Smooth muscle cell (in vitro differentiated cells): ENCODE measurements at regions not wholly inside any gene's neighbourhood (a gene's known extent, or its start where the extent isn't known, plus 50 kb on each side); places are given as distances from the start of the nearest gene placed in this dataset.
"Not testable (repeated sequence)": the region's sequence is repeated elsewhere in the genome, so short reads cannot be mapped to it uniquely, and the experiment has no call there.

Experiments used
- DNase-seq: peaks from one replicate; lab custom pipeline; 2025; ENCODE audit not compliant: unreplicated experiment; lab: John Stamatoyannopoulos, UW
- H2AFZ ChIP-seq: fragments of 200-600 bp; sonication (generic); 2 replicates; pipeline ENCODE4 v1.6.0; 2016; ENCODE audit warnings: antibody characterized with exemption, low read depth, mild to moderate bottlenecking
- H3F3A ChIP-seq: fragments of 200-600 bp; sonication (generic); 2 replicates; pipeline ENCODE4 v1.6.0; 2017; ENCODE audit warnings: antibody characterized with exemption, low read depth
- H3K27ac ChIP-seq: fragments of 200-600 bp; sonication (generic); 2 replicates; pipeline ENCODE4 v1.5.1; 2016; ENCODE audit warnings: low read depth, mild to moderate bottlenecking
- H3K27me3 ChIP-seq: fragments of 200-600 bp; sonication (generic); 2 replicates; pipeline ENCODE4 v1.6.1; 2016; ENCODE audit warnings: low read depth, mild to moderate bottlenecking
- H3K36me3 ChIP-seq: fragments of 200-600 bp; sonication (generic); 2 replicates; pipeline ENCODE4 v1.5.1; 2016; ENCODE audit warnings: low read depth
- H3K4me1 ChIP-seq: fragments of 200-600 bp; sonication (generic); 2 replicates; pipeline ENCODE4 v1.5.1; 2016; ENCODE audit warnings: low read depth
- H3K4me2 ChIP-seq: fragments of 200-600 bp; sonication (generic); 2 replicates; pipeline ENCODE4 v1.6.0; 2016; ENCODE audit warnings: mild to moderate bottlenecking
- H3K4me3 ChIP-seq: fragments of 200-600 bp; sonication (generic); 2 replicates; pipeline ENCODE4 v1.5.1; 2016; ENCODE audit warnings: mild to moderate bottlenecking
- H3K79me2 ChIP-seq: fragments of 200-600 bp; sonication (generic); 2 replicates; pipeline ENCODE4 v1.6.0; 2016; ENCODE audit warnings: low read depth, mild to moderate bottlenecking
- H3K9ac ChIP-seq: fragments of 200-600 bp; sonication (generic); 2 replicates; pipeline ENCODE4 v1.6.0; 2016; ENCODE audit warnings: low read depth
- H3K9me3 ChIP-seq: fragments of 200-600 bp; sonication (generic); replicated peaks from 2 replicates; pipeline ENCODE4 v1.5.1; 2016; ENCODE audit warnings: low read depth
- H4K20me1 ChIP-seq: fragments of 200-600 bp; sonication (generic); 2 replicates; pipeline ENCODE4 v1.6.0; 2016; ENCODE audit warnings: low read depth
- WGBS: methylation state at CpG from one replicate; pipeline ENCODE4 v1.1.7; 2016; ENCODE audit warnings: low lambda C conversion rate; 5-methylcytosine and 5-hydroxymethylcytosine counted together
- TF ChIP-seq, protein P1 (sequence below): fragments of 200-600 bp; sonication (generic); IDR thresholded peaks from 2 replicates; pipeline ENCODE4 v1.5.1; 2017; ENCODE audit warnings: borderline replicate concordance, mild to moderate bottlenecking, antibody characterized with exemption; ENCODE audit not compliant: insufficient read depth, poor library complexity, severe bottlenecking

DNA sequence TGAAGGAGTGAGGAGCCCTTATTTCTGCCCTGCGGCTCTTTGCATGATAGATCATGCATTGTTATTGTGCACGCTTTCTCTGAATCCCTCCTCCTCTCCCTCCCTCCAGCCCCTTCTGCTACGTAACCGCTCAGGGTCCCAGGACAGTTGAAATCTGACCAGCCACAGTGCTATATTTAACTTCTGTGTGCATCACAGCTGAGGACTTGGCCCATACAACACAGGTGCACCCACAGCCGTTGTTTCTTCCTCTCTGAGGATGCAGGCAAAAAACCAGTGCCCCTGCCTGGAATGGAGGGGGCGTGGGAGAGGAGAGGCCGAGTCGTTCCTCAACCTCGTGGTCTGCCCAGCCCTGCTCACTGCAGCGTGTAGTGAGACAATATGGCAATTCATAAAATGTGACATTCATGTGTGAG is 335.6 kb upstream of the CLINT1 start:
- TF ChIP-seq, protein P1, sequence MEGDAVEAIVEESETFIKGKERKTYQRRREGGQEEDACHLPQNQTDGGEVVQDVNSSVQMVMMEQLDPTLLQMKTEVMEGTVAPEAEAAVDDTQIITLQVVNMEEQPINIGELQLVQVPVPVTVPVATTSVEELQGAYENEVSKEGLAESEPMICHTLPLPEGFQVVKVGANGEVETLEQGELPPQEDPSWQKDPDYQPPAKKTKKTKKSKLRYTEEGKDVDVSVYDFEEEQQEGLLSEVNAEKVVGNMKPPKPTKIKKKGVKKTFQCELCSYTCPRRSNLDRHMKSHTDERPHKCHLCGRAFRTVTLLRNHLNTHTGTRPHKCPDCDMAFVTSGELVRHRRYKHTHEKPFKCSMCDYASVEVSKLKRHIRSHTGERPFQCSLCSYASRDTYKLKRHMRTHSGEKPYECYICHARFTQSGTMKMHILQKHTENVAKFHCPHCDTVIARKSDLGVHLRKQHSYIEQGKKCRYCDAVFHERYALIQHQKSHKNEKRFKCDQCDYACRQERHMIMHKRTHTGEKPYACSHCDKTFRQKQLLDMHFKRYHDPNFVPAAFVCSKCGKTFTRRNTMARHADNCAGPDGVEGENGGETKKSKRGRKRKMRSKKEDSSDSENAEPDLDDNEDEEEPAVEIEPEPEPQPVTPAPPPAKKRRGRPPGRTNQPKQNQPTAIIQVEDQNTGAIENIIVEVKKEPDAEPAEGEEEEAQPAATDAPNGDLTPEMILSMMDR: no peak
- Histone ChIP-seq H4K20me1 (no peaks in the 10 kb centered on the region), H3K36me3 (no peaks in the 10 kb centered on the region), H2AFZ (no peak overlapping the region), H3K27ac (no peak overlapping the region), H3K9ac (no peak overlapping the region), H3K4me1 (no peaks in the 10 kb centered on the region), H3K9me3 (no peaks in the 10 kb centered on the region), H3K27me3 (peaks cover 4% of the 10 kb centered on the region), H3K4me2 (no peak overlapping the region), H3K4me3 (no peak overlapping the region), H3F3A (no peaks in the 10 kb centered on the region), H3K79me2 (no peaks in the 10 kb centered on the region)
- no peak for DNase-seq
- WGBS: 80% methylated on average over 10 of the region's 10 CpGs

DNA sequence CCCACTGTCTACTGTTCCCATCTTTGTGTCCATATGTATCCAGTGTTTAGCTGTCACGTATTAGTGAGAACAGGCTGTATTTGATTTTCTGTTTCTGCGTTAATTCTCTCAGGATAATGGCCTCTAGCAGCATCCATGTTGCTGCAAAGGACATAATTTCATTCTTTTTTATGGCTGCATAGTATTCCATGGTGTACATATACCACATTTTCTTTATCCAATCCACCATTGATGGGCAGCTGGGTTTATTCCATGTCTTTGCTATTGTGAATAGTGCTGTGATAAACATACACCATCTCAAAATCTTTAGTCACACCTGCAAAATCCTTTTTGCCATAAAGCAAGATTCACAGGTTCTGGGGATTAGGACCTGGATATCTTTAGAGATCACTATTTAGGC is 334.4 kb upstream of the CLINT1 start:
- H2AFZ ChIP-seq, H3K4me2 ChIP-seq, H3F3A ChIP-seq, H3K9me3 ChIP-seq, H3K4me1 ChIP-seq, H3K27ac ChIP-seq, DNase-seq, H3K79me2 ChIP-seq, H3K9ac ChIP-seq, H3K27me3 ChIP-seq, H3K4me3 ChIP-seq, H3K36me3 ChIP-seq, H4K20me1 ChIP-seq: not testable (repeated sequence)
- 88% methylated on average over 2 of the region's 2 CpGs for WGBS

DNA sequence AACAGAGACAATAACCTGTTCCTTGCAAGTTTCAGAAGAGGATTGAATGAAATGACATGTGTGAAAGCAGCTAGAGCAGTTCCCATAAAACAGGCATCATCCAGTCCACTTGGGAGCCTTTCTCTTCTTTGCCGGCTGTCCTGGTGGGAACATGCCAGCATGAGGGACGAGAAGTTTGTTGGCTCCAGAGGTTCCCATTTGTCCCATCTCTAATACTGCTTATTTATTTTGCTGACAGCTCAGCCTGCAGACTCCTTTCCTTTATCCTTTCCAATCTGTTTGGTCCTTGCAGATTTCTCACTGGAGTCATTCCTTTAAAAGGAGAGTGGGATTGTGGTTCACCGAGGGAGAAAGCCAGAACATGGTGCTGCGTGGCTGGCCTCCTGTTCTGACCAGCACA is 321.5 kb upstream of the CLINT1 start:
- H3K4me1 ChIP-seq: peaks cover 14% of the 10 kb centered on the region
- H4K20me1 ChIP-seq: no peaks in the 10 kb centered on the region
- TF ChIP-seq, protein P1: no peak
- no peak overlapping the region for H2AFZ ChIP-seq
- H3K4me3 ChIP-seq: no peak overlapping the region
- no peak overlapping the region for H3K4me2 ChIP-seq
- H3K79me2 ChIP-seq: no peaks in the 10 kb centered on the region
- H3K36me3 ChIP-seq: no peaks in the 10 kb centered on the region
- no peaks in the 10 kb centered on the region for H3K27me3 ChIP-seq
- no peaks in the 10 kb centered on the region for H3K9me3 ChIP-seq
- no peak for DNase-seq
- H3K27ac ChIP-seq: no peak overlapping the region
- H3F3A ChIP-seq: no peaks in the 10 kb centered on the region
- 91% methylated on average over 4 of the region's 4 CpGs for WGBS
- no peak overlapping the region for H3K9ac ChIP-seq

DNA sequence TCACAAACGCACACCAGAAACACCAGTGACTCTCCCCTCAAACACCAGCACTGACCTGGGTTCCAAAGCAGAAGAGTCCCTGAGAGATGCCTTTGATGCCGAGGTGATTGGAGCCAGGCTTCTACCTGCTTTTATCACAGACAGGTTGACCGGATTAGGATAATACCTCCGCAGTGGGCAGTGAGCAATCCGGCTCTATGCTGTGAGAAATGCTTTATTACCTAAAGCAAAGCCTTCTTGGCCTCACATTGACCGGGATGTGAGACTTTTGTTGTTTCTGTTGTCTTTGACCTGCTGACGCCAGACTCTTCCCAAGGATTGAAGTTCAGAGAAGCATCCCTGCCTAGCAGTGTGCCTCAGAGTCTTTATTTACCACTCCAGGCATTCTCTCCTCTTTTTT is 320.3 kb upstream of the CLINT1 start:
- H3K36me3 ChIP-seq: no peaks in the 10 kb centered on the region
- H3K4me3 ChIP-seq: no peak overlapping the region
- no peak overlapping the region for H3K27ac ChIP-seq
- H3K4me2 ChIP-seq: no peak overlapping the region
- no peaks in the 10 kb centered on the region for H3K79me2 ChIP-seq
- H3K27me3 ChIP-seq: no peaks in the 10 kb centered on the region
- H3K9me3 ChIP-seq: no peaks in the 10 kb centered on the region
- H3K9ac ChIP-seq: no peak overlapping the region
- no peak overlapping the region for H2AFZ ChIP-seq
- no peaks in the 10 kb centered on the region for H3F3A ChIP-seq
- no peaks in the 10 kb centered on the region for H4K20me1 ChIP-seq
- 94% methylated on average over 7 of the region's 7 CpGs for WGBS
- peaks cover 17% of the 10 kb centered on the region for H3K4me1 ChIP-seq
- TF ChIP-seq, protein P1: no peak
- no peak for DNase-seq
